CD4-positive, alpha-beta memory T cell (primary cell): ENCODE measurements at regions not wholly inside any gene's neighbourhood (a gene's known extent, or its start where the extent isn't known, plus 50 kb on each side); places are given as distances from the start of the nearest gene placed in this dataset.
A peak's percentile ranks its signal among the peaks of the same experiment; 100 is the strongest.

Experiments
- CTCF ChIA-PET: fragments of 350-600 bp; sonication (Branson Sonifier 250); formaldehyde crosslinking; loops from one replicate; lab custom pipeline; 2021; ENCODE audit warnings: inconsistent platforms; ENCODE audit not compliant: partially characterized antibody; lab: Charles Lee
- POLR2A ChIA-PET: fragments of 350-600 bp; sonication (Branson Sonifier 250); formaldehyde crosslinking; loops from one replicate; lab custom pipeline; 2021; ENCODE audit not compliant: partially characterized antibody; lab: Charles Lee
- DNase-seq, 5 donors: peaks; one replicate each; pipeline versions ENCODE4 v3.0.0 to v3.0.0-alpha.2; 2020 to 2022; ENCODE audit warnings: mixed read lengths in 1 of 5
- H3K27ac ChIP-seq: one replicate; pipeline ENCODE4 v1.7.0; 2013; ENCODE audit warnings: low read depth, low read length
- H3K27me3 ChIP-seq: 2 replicates; pipeline ENCODE4 v1.7.0; 2013; ENCODE audit warnings: mild to moderate bottlenecking, low read length, moderate library complexity; ENCODE audit not compliant: insufficient read depth
- H3K36me3 ChIP-seq: 2 replicates; pipeline ENCODE4 v1.7.0; 2013; ENCODE audit warnings: mild to moderate bottlenecking, low read length, moderate library complexity; ENCODE audit not compliant: insufficient read depth
- H3K4me1 ChIP-seq: 2 replicates; pipeline ENCODE4 v1.7.0; 2013; ENCODE audit warnings: mild to moderate bottlenecking, low read length, moderate library complexity; ENCODE audit not compliant: insufficient read depth
- H3K4me3 ChIP-seq, 2 donors: one replicate each; pipeline ENCODE4 v1.7.0; 2013; ENCODE audit warnings: low read length in 2 of 2, mild to moderate bottlenecking in 1 of 2
- H3K9me3 ChIP-seq, 2 donors: one replicate each; pipeline ENCODE4 v1.7.0; 2013; ENCODE audit warnings: low read length in 2 of 2, control low read depth in 1 of 2; ENCODE audit not compliant: control insufficient read depth in 1 of 2
- H3K27ac Mint-ChIP-seq, 7 donors: one replicate each; pipeline ENCODE4 v1.8.0; 2020 to 2021; ENCODE audit warnings: mixed read lengths in 7 of 7, mild to moderate bottlenecking in 6 of 7, inconsistent platforms in 3 of 7, moderate library complexity in 3 of 7
- H3K27me3 Mint-ChIP-seq, 2 donors: one replicate each; pipeline ENCODE4 v1.8.0; 2020 to 2021; ENCODE audit warnings: mixed read lengths in 2 of 2
- H3K36me3 Mint-ChIP-seq, 2 donors: one replicate each; pipeline ENCODE4 v1.8.0; 2020 to 2021; ENCODE audit warnings: mixed read lengths in 2 of 2, inconsistent platforms in 1 of 2, mild to moderate bottlenecking in 1 of 2
- H3K4me1 Mint-ChIP-seq, 4 donors: one replicate each; pipeline ENCODE4 v1.8.0; 2020 to 2021; ENCODE audit warnings: mixed read lengths in 4 of 4, mild to moderate bottlenecking in 1 of 4
- H3K4me3 Mint-ChIP-seq, 8 donors: one replicate each; pipeline ENCODE4 v1.8.0; 2020 to 2021; ENCODE audit warnings: mixed read lengths in 8 of 8, mild to moderate bottlenecking in 7 of 8, moderate library complexity in 6 of 8, inconsistent platforms in 3 of 8
- H3K9me3 Mint-ChIP-seq, 8 donors: one replicate each; pipeline ENCODE4 v1.8.0; 2020 to 2021; ENCODE audit warnings: mixed read lengths in 8 of 8, mild to moderate bottlenecking in 5 of 8, inconsistent platforms in 3 of 8, moderate library complexity in 1 of 8
- intact Hi-C: fragments of 100-400 bp; cut with micrococcal nuclease; formaldehyde crosslinking; loops from one replicate; pipeline ENCODE4 v1.15.1; 2023

- Histone ChIP-seq H3K36me3 (no peaks in the 10 kb centered on the region), H3K4me1 (no peaks in the 10 kb centered on the region), H3K4me3 (no peak overlapping the region), H3K27me3 (no peaks in the 10 kb centered on the region), H3K9me3 (no peaks in the 10 kb centered on the region), H3K27ac (no peak overlapping the region)
- Mint-ChIP-seq H3K9me3 (peaks cover 0 to 2% (median 0%) of the 10 kb centered on the region in 8 donors), H3K27me3 (peaks cover 1 to 7% of the 10 kb centered on the region in 2 donors), H3K4me3 (no peak overlapping the region), H3K27ac (no peak overlapping the region), H3K4me1 (peaks cover 0 to 4% (median 3%) of the 10 kb centered on the region in 4 donors), H3K36me3 (no peaks in the 10 kb centered on the region)
- intact Hi-C loops: no loop called here
- DNase-seq: no peak
- CTCF ChIA-PET: no interaction called here
- POLR2A ChIA-PET: no interaction called here
Measured at GRCh38 chr12:126898562-126898961, 1368.4 kb upstream of the TMEM132C start.

GRCh38 chr12:126899926-126900792, 1366.8 kb upstream of the TMEM132C start:
- Mint-ChIP-seq H3K27me3 (peaks cover 0 to 7% of the 10 kb centered on the region in 2 donors), H3K27ac (no peak overlapping the region), H3K4me3 (no peak overlapping the region), H3K9me3 (peaks cover 0 to 2% (median 0%) of the 10 kb centered on the region in 8 donors), H3K4me1 (peaks cover 0 to 4% (median 2%) of the 10 kb centered on the region in 4 donors), H3K36me3 (no peaks in the 10 kb centered on the region)
- intact Hi-C loops: no loop called here
- DNase-seq: no peak
- H3K4me3 ChIP-seq: no peak overlapping the region
- no peaks in the 10 kb centered on the region for H3K9me3 ChIP-seq
- H3K4me1 ChIP-seq: no peaks in the 10 kb centered on the region
- no peaks in the 10 kb centered on the region for H3K36me3 ChIP-seq
- no peak overlapping the region for H3K27ac ChIP-seq
- CTCF ChIA-PET: no interaction called here
- H3K27me3 ChIP-seq: no peaks in the 10 kb centered on the region
- POLR2A ChIA-PET: no interaction called here

GRCh38 chr12:126903027-126903876, 1363.7 kb upstream of the TMEM132C start:
- intact Hi-C loops: no loop called here
- DNase-seq: no peak
- H3K27me3 ChIP-seq: no peaks in the 10 kb centered on the region
- no peaks in the 10 kb centered on the region for H3K36me3 ChIP-seq
- no peak overlapping the region for H3K27ac ChIP-seq
- no peak overlapping the region for H3K4me3 ChIP-seq
- Mint-ChIP-seq H3K36me3 (no peaks in the 10 kb centered on the region), H3K9me3 (peaks cover 0 to 4% (median under 1%) of the 10 kb centered on the region in 8 donors), H3K4me1 (peaks cover 0 to 4% (median 3%) of the 10 kb centered on the region in 4 donors), H3K27ac (no peak overlapping the region), H3K4me3 (no peak overlapping the region), H3K27me3 (peaks cover 5 to 9% of the 10 kb centered on the region in 2 donors)
- H3K9me3 ChIP-seq: no peaks in the 10 kb centered on the region
- H3K4me1 ChIP-seq: no peaks in the 10 kb centered on the region
- POLR2A ChIA-PET: no interaction called here
- CTCF ChIA-PET: no interaction called here

GRCh38 chr12:126905752-126906151, 1361.2 kb upstream of the TMEM132C start:
- CTCF ChIA-PET: no interaction called here
- no peaks in the 10 kb centered on the region for H3K4me1 ChIP-seq
- no peaks in the 10 kb centered on the region for H3K9me3 ChIP-seq
- Mint-ChIP-seq H3K36me3 (no peaks in the 10 kb centered on the region), H3K9me3 (peaks cover 0 to 5% (median 2%) of the 10 kb centered on the region in 8 donors), H3K4me3 (no peak overlapping the region), H3K27me3 (peaks cover 7 to 9% of the 10 kb centered on the region in 2 donors), H3K27ac (peak overlapping the region in 1 of 7 donors; percentile 48), H3K4me1 (peaks cover 0 to 2% (median 0%) of the 10 kb centered on the region in 4 donors)
- no peaks in the 10 kb centered on the region for H3K27me3 ChIP-seq
- no peak for DNase-seq
- intact Hi-C loops: no loop called here
- POLR2A ChIA-PET: no interaction called here
- no peak overlapping the region for H3K4me3 ChIP-seq
- no peak overlapping the region for H3K27ac ChIP-seq
- H3K36me3 ChIP-seq: no peaks in the 10 kb centered on the region

- no peaks in the 10 kb centered on the region for H3K4me1 ChIP-seq
- H3K27me3 Mint-ChIP-seq: peaks cover 9 to 10% of the 10 kb centered on the region in 2 donors
- DNase-seq: no peak
- no peaks in the 10 kb centered on the region for H3K36me3 ChIP-seq
- no peaks in the 10 kb centered on the region for H3K36me3 Mint-ChIP-seq
- peaks cover 0 to 5% (median 2%) of the 10 kb centered on the region in 8 donors for H3K9me3 Mint-ChIP-seq
- H3K4me1 Mint-ChIP-seq: peaks cover 0 to 2% (median 0%) of the 10 kb centered on the region in 4 donors
- H3K4me3 ChIP-seq: no peak overlapping the region
- ChIA-PET CTCF (no interaction called here), POLR2A (no interaction called here)
- no peaks in the 10 kb centered on the region for H3K9me3 ChIP-seq
- H3K27ac Mint-ChIP-seq: no peak overlapping the region
- H3K27ac ChIP-seq: no peak overlapping the region
- no peak overlapping the region for H3K4me3 Mint-ChIP-seq
- H3K27me3 ChIP-seq: no peaks in the 10 kb centered on the region
- intact Hi-C loops: no loop called here
Measured at GRCh38 chr12:126907900-126908764, 1358.8 kb upstream of the TMEM132C start.

- Mint-ChIP-seq H3K4me1 (peaks cover 0 to 2% (median 0%) of the 10 kb centered on the region in 4 donors), H3K27ac (no peak overlapping the region), H3K9me3 (peaks cover 0 to 5% (median 2%) of the 10 kb centered on the region in 8 donors), H3K36me3 (no peaks in the 10 kb centered on the region), H3K4me3 (no peak overlapping the region), H3K27me3 (peaks cover 9 to 10% of the 10 kb centered on the region in 2 donors)
- Histone ChIP-seq H3K27me3 (no peaks in the 10 kb centered on the region), H3K27ac (no peak overlapping the region), H3K4me1 (no peaks in the 10 kb centered on the region), H3K36me3 (no peaks in the 10 kb centered on the region), H3K4me3 (no peak overlapping the region), H3K9me3 (no peaks in the 10 kb centered on the region)
- ChIA-PET CTCF (no interaction called here), POLR2A (no interaction called here)
- intact Hi-C loops: no loop called here
- no peak for DNase-seq
Measured at GRCh38 chr12:126908765-126909142, 1358.2 kb upstream of the TMEM132C start.
